NCI-H2107 treated with DMSO at 0.1 percent for 48 hours (cell line): ENCODE measurements at regions not wholly inside any gene's neighbourhood (a gene's known extent, or its start where the extent isn't known, plus 50 kb on each side); places are given as distances from the start of the nearest gene placed in this dataset.
A peak's percentile ranks its signal among the peaks of the same experiment; 100 is the strongest.

Source experiments
- DNase-seq: peaks from one replicate; lab custom pipeline; 2025; ENCODE audit not compliant: unreplicated experiment; lab: John Stamatoyannopoulos, UW

DNA sequence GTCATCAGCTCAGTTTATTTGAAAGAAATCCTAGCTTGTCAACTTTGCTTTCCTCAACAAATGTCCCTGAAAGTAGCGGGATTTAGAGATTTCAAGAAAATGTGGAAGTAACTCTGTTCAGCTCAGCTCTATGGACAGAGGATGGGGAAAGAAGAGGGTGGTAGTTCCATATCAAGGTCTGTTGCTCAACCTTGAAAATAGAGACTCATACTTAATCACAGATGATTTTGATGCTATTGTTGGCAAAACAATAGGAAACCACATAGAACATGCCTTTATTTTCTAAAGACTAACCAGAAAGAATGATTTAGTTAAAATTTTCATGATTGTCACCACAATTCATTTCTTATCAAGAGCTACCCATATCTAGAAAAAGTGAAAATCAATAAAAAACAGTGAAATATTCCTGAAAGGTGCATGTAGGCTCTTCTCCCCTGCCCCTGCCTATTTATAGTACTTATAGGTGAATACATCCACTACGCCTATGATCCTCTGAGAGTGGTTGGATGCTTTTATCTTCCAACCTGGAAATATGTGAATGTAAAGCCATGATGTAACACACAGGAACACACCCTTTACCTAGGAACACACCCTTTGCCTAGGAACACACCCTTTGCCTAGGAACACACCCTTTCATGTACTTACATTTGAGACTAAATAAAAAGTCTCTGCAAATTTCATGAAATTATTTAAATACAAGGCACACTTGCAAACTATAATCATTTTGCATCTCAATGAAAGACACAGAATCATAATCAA is 65.8 kb downstream of the ETAA1 start:
- DNase-seq: no peak

DNA sequence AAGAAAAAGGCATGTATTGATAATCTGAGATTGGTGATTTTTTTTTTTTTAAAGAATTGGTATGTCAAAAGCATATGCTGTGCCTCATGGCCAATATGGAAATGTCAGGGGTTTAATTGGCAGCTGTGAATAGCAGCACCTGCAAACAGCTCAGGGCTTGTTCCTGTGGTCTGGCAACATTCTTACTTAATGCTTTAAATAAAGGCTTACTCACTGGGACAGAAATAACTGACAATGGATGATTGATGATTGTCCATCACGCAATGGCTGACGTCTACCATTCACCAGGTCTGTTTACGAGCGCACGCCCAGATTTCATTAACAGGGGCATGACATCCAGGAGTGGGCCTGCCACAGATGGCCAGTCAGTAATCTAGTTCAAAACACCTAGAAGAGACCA is 66.7 kb downstream of the ETAA1 start:
- DNase-seq: peak; percentile 84

DNA sequence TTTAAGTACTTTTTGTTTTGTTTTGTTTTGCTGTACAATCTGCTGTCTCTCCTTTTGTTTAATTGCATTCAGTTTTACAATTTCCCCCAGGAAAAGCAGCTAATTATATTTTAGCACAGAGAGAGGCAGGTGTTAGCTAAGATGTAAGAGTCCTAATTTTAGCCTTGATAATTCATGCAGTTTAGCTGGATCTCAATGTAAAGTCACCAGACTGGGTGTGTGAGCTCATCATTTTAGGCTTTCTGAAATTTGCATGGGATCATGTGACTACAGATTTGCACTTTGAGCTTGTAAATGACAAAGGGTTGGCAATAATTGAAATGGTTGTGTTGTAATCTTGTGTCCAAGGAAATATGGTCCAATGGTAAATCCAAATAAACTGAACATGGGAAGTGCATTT is 68.5 kb downstream of the ETAA1 start:
- peak; percentile 28 for DNase-seq

DNA sequence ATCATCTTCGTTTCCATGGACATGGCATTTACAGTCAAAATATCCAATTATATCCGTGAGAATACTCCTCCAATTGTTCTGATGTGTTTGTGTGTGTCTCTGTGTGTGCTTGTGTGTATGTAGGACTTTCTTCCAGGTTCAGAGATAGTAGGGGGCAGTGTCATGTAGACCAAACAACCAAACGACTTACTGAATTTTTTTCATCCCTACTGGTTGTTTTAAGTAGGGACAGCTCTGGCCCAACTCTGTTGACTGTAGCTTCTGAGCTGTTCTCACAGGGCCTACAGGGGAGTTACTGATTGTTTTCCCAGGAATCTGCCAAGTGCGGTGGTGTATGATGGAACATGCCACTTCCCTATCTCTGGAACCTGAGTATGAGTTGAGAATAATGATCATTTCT is 69.6 kb downstream of the ETAA1 start:
- no peak for DNase-seq

DNA sequence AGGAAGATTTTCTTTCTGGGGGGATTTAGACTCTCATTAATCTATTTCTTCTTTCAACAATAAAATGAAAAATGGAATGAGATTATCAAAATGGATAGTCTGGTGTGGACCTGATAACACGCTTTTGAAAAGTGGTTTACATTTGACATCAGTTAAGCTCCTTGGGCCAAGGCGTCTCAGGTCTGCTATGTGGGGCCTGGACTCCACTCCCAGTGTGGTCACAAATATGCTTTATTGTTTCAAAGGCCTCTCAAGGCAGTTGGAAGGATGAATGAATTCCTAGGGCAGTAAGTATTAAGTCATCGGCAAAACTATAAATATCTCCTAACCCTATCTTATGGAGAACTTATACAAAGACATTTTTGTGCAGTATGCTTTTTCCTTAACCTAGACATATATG is 74.5 kb downstream of the ETAA1 start:
- DNase-seq: no peak

DNA sequence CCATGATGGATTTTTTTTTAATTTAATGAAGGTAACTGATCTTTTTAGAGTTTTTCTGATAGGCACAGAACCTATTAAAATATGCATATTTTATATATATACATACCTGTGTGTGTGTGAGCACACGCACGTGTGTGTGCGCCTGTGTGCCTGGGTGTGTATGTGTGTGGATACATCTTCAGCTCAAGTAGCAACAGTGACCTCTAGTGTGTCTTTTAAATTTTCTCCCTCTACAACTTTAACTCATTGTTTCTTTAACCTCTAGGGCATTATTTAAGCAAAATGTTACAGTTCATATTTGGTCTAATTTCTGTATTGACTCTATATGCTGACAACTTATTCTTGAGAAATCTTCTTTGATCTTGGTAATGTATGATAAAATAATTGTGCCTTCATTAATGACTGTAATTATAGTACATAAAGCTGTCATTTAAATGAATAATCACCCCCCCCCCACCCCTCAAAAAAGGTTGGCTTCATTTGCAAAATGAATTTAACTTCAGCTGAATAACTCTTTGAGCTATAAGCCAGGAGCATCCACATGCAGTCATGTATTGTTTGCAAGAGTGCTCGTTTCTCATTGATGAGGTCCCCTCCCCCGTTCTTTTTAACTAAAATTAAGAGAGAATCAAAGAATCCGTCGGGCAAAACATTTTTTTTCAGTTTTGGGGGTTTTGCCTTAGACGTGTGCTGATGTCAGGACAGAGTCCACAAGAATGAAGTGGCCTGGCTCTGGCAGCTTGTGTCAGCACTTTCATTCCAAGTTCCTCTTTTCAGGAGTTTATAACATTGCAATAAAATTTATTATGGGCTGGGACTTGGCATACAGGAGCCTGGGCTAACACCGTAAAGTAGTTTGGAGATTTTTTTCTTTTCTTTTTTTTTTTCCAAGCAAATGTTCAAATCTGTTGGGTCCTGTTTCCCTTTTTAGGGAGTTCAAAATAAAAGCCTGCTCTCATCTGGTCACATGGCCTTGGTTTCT is 80.0 kb downstream of the ETAA1 start:
- DNase-seq: peak; percentile 71

DNA sequence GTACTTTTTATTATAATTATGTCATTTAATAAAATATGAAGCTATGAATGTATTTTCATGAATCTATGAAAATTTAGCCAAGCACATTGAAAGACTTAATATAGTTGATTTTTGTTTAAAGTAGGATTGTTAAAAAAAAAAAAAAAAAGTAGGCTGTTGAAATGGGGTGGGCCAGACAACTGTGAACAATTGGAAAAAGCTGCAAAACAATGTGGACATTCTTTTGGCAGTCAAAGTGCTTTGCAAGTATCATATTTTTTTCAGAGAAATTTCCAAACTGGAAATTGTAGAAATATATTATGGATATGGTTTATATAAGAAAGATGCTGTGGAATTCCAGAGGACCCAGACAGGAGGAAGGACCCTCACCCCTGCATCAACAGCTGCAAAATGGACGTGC is 82.1 kb downstream of the ETAA1 start:
- no peak for DNase-seq

DNA sequence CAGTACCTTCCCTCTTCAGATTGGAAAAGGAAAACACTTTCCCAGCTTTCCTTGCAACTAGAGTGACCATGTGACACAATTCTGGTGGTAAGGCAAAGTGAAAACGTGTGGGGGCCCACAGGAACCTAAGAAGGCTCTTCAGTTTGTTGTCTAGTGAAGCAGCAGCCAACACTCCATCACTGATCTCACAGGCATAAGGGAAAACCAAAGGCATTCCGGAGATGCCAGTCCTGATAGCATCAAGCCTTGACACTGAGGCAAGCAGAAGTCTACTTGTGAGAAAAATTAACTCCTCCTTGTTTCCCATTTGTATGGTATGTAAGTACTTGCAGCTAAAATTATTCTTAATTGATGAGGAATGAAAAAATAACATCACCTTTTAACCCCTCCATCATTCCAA is 88.3 kb downstream of the ETAA1 start:
- no peak for DNase-seq

DNA sequence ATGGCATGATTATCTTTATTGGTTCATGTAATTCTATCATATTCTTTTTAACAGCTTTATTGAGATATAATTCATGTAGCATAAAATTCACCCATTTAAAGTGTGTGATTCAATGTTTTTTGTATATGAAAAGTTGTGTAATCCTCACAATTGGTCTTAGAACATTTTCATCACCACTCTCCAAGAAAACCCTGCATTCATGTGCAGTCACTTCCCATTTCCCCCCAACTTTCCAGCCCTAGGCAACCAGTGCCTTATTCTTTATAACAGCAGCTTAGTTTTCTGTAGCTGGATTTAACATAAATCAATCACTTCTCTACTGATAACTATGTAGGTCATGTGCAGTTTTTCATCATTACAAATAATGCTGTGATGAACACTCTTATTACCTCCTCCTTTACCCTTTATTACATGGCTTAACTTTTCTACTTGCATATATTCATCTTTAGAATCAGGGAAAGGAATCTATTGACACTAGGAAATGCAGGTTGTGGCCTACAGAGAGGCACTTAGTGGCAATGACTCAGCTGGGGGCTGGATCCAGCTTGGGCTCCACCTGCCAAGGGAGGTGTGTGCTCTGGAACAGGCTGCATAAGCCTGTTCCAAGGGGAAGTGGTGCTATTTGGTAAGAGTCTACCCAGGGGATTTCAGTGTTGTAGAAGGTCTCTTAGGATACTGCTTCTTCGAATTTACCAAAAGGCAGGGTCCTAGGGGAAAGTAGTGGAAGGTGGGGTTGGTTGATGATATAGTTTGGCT is 89.1 kb downstream of the ETAA1 start:
- DNase-seq: no peak

DNA sequence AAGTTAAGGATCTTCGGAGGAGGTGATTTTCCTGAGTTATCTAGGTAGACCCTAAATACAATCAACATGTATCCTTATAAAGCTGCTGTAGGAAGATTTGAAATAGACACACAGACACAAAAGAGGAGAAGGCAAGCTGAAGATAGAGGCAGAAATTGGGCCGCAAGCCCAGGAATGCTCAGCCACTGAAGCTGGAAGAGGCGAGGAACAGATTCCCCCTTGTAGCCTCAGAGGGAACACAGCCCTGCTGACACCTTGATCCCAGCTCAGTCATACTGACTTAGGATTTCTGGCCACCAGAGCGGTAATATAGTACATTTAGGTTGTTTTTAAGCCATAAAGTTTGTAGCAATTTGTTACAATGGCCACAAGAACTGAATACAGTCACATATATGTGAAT is 90.9 kb downstream of the ETAA1 start:
- no peak for DNase-seq

DNA sequence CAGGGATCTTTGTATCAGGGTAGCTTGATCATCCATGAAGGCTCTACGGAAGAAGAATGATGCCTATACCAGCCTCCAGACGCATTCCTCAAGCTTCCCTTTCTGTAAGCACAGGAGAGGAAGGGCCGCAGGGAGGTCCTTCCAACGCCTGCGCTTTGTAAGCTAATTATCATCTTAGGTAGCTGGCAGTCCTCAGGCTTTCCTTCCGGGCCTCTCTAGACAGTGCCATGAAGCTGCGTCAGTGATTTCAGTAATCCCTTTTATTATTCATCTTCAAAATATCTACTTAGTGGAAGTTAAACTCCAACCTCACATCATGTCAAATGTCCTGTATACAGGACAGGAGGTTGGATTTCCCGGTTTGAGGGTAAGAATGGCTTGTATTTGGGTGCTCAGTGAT is 92.3 kb downstream of the ETAA1 start:
- DNase-seq: no peak

DNA sequence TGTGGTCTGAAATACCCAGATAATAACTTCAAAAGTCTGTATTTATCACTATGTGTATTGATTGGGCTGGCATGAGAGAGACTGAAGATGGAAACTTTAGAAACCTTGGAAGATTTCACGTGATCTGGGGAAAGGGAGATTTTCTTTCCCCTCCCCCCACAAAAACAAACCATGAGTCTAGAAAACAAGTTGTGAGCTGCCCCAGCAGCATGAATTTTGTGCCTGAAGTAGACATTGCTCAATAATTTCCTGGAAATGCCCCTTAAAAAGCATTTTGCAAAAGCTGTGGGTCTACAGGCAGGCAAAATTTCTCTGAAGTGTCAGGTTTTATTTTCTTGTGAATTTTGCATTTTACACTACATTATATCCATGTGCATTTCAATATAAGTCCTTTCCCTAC is 101.8 kb downstream of the ETAA1 start:
- no peak for DNase-seq

DNA sequence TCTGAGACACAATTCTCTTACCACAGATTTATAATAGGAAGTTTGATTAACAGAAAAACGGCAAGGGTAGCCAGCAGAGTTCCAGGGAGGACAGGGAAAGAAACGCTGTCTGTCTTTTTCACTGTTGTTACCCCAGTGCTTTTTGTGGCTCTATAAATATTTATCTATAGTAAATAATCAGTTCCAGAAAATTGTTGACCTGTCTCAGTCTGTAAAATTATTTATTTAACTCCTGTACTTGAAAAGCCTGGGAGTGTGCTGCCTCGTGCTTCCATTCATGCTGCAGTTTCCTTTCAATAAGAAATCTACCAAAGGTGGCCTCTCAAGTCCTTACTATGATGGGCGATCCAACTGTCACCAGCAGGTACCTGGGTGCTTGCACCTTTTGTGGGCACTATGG is 102.9 kb downstream of the ETAA1 start:
- DNase-seq: no peak

DNA sequence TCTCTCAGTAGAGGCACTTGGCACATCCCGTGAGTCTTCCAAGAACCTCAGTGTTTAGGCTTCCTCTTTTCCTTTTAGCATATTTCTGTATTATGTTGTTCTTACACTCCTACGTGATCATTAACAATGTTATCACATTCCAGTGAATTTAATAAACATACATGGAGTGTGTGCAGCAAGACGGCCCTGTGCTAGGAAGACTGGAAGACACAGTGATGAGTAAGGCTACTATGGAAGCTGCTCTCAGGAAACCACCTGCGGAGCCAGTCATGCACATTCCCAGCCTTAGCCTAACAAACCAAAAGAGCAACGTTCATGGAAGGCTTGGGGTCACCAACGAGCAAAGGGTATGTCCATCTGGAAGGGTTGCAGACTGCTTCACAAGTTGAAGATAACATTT is 103.4 kb downstream of the ETAA1 start:
- DNase-seq: no peak

DNA sequence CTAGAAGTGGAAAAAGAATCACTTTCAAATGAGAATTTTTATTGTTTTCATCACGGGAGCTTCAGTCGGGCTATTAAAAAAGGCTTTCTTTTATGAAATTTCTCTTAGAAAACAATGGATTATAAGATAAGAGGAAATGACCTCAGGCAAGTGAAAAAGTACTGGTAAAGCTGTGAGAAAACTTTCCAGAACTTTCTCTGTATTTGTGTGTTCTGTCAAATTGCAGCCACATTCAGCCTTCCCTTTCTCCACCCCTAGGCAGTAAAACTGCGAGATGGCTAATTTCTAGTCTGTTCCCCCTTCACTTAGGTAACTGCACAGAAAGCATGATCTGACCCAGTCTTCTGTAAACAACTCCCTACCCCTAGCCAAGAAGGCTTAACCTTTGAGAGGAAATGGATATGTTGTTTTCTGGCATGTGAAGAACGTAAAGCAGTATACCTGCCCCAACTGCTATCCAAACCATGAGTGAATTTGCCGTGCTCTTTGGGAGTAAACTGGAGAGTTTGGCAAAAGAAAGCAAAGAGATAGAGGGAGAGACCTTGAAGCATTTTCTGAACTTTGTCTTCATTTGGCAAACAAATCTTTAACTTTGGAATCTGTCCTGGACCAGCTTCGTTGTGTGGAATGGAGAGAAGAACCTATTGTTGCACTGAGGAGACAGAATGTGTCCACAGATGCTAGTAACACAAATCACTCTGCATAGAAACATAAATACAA is 105.4 kb downstream of the ETAA1 start:
- no peak for DNase-seq

DNA sequence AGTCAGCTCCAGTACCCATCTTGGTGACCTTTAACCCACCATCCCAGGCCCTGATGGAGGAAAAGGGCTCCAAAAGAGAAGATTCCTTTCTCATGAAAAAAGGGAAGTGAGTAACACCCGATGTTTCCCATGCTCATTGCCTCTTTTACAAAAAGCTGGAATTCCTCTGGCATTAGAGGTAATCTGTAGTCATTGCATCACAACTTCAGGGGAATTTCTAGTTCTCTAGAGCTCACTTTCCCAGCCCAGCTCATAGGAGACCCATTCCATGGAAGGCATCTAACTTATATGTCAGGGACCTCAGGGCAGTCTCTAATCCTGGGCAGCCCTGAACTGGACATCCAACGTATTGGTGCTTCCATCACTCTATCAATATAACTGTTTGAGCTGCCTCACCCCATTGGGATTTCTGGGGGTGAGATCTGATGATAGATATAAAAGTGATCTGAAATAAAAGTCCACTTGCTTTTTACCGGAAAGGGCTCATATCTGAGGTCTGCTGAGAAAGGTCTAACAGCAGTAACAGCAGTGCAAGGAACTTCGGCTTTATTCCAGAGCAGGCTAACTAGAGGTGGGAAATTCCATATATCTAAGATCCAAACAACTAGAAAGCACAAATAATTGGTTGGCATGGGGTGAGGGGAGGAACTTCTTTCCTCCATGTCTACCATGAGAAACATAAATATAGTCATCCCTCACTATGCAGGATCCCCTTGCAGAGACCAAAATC is 106.1 kb downstream of the ETAA1 start:
- DNase-seq: no peak

DNA sequence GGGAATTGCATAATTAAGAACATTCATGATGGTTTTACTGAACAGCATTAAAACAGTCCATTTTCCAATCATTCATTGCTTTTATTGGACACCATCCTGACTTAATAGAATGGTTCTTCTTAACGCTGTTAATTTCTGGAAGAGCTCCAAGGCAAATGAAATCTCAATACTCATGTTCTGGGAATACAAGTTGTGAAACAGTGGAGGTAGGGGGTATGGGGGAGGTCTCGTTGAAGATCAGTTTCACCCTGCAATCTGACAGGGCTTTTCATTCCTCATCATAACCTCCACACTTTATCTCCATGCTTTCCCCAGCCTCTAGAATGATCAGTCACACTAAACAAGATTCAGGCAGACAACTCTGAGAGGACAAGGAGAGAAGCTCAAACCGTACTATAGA is 113.6 kb downstream of the ETAA1 start:
- DNase-seq: no peak

DNA sequence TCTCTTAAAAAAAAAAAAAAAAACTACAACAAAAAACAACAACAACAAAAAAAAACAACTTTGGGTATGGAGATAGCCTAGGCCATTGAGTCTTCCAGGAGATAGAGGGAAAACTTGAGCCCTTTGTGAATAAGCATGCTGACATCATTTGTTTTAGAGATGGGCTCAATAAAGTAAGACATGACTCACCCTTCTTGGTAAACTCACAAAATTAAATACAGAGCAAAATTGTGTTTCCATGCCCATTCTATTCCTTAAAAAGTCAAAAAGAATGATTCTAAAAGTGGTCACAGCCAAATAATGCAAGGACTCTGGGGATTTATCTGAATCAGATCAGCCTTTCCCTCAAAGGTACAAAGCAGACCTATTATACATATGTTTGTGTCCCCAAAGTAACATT is 117.4 kb downstream of the ETAA1 start:
- DNase-seq: no peak

DNA sequence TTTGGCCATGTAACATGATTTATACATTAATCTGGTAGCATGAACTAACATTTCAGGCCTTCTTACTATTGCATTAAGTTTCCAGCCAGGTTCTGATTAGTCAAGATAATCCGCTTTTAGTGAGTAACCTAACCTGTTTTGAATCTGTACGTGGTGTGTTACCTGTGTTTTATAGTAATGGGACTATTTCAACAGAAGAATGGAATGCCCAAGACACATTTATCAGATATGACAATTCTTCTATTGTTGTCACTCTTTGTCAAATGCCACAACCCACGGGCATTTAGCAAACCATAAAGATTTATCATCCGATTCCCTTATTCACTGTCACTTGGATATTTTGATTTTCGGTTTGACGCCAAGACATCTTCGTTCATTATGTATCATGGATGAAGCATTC is 117.9 kb downstream of the ETAA1 start:
- DNase-seq: no peak

DNA sequence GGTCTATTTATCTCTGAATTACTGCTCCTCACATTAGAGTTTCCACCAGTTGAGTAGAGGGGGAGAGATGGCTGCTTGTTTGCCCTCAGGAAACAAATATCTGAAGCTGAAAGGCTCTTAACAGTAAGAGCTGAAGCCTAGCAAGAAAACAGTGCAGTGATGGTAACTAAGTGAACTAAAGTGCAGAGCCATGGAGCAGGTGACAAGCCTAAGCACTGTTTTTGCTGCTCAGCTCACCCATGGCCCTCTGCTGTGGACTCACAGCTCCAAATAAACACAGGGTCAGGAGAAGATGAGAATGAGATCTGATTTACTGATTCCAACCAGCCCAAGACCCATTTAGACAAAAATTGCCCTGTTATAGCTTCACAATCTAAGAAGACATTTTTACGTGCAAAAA is 118.4 kb downstream of the ETAA1 start:
- no peak for DNase-seq
